SK-N-MC (cell line): ENCODE measurements at regions not wholly inside any gene's neighbourhood (a gene's known extent, or its start where the extent isn't known, plus 50 kb on each side); places are given as distances from the start of the nearest gene placed in this dataset.

ENCODE experiments used
- DNase-seq: peaks from one replicate; pipeline ENCODE4 v3.0.0-alpha.2; 2011; ENCODE audit warnings: low read depth, low spot score
- H3K27ac ChIP-seq: fragments of 200-600 bp; sonication (generic); 2 replicates; pipeline ENCODE4 v1.5.1; 2016; ENCODE audit warnings: mixed run types
- H3K36me3 ChIP-seq: fragments of 200-600 bp; sonication (generic); 2 replicates; pipeline ENCODE4 v1.6.1; 2017; ENCODE audit warnings: antibody characterized with exemption, low read length, mixed read lengths; ENCODE audit not compliant: insufficient read depth
- H3K4me3 ChIP-seq: fragments of 200-600 bp; sonication (generic); 2 replicates; pipeline ENCODE4 v1.5.1; 2016
- H3K9ac ChIP-seq: fragments of 200-600 bp; sonication (generic); 2 replicates; pipeline ENCODE4 v1.8.0; 2017; ENCODE audit warnings: mixed run types, mixed read lengths; ENCODE audit not compliant: insufficient read length
- H3K9me3 ChIP-seq: fragments of 200-600 bp; sonication (generic); 2 replicates; pipeline ENCODE4 v1.6.1; 2017; ENCODE audit warnings: low read depth, mild to moderate bottlenecking, antibody characterized with exemption, low read length, moderate library complexity, mixed read lengths
- EZH2 ChIP-seq: fragments of 200-600 bp; sonication (generic); IDR thresholded peaks from one replicate; pipeline ENCODE4 v1.6.1; 2017; ENCODE audit warnings: antibody characterized with exemption
- FOXP2 ChIP-seq: optimal IDR thresholded peaks from 2 replicates; pipeline ENCODE3; 2011; ENCODE audit warnings: mild to moderate bottlenecking, moderate library complexity; ENCODE audit not compliant: insufficient read depth; ENCODE audit errors: extremely low read length, control extremely low read depth
- POLR2AphosphoS5 ChIP-seq: IDR thresholded peaks from 2 replicates; pipeline ENCODE4 v1.6.1; 2012; ENCODE audit warnings: mild to moderate bottlenecking, low read depth, low read length, borderline replicate concordance

DNA sequence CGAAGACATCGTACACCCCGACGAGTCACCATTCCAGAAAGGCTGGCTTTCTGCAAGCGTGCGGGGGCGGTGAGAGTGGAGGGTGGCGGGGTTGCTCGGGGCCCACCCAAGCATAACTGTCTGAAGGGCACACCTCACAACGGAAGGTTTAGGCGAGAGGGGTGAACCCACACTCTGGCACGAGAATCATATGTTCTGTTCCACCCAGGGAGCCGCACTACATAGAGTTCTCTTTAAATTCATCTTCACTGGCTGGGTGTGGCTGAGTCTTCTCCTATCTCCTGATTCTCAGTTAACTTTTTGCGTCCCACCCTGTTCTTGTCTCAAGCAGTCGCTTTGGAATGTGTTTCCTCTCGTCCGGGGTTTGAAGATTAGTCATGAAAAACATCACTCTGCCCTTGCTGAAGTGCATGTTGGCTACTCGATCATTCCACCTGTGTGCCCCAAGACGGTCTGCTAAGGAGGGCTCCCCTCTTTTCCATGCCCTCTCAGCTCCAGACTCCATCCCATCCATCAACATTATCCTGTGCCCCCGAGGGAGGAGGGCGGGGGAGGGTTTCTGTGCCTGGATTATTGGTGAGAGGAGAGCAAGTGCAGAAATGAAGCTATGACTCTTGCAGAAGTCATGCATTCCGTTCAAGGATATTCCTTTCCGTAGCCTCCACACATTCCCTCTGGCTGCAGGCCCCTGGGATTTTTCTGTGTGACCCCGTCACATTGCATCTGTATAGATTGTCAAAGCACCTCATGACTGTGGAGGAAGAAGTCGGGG, 53.5 kb upstream of the CD34 start:
- Histone ChIP-seq H3K4me3 (peak overlapping the region; percentile 84), H3K9ac (no peak overlapping the region)

DNA sequence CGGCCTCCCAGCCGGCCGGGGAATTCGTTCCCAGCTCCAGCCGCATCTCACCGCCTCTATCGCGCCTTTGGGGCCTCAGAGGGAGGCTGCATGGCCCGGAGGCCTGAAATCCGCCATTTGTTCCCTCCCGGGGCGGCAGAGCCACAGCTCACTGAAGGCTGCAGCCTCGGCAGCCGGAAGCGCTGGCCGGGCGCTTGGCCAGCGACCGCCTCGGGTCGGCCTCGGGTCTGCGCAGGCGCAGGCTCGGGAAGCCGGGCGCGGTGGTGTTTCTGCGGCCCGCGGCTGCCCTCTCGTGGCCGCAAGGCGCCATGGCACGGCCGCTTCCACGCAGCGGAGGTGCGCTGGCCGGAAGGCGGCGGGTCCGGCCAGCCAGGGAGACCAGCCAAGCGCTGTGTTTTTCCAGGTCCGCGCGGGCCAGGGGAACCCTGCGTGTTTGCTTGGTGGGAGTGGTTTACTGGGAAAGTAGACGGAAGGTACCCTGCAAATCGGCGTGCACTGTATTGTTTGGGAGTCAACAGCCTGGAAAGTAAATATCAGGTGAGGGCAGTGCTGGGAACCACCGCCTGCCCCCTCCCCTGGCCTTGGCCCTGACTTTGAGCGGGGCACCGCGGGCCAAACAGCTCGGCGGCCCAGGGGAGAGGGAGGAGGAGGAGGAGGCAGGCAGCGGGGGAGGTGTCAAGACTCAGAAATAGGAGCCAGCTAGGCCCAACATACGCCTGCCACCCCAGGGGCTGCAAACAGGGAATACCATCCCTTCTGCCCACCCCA, 52.7 kb upstream of the CD34 start:
- DNase-seq = no peak
- H3K4me3 ChIP-seq = peak overlapping the region; percentile 84
- H3K36me3 ChIP-seq = no peaks in the 10 kb centered on the region
- H3K9me3 ChIP-seq = no peaks in the 10 kb centered on the region
- peak overlapping the region; percentile 69 for H3K9ac ChIP-seq
- H3K27ac ChIP-seq = no peak overlapping the region
- no peak for TF ChIP-seq EZH2
- TF ChIP-seq FOXP2 = no peak
- peak; percentile 74; the same call in 1 of the 2 replicates for TF ChIP-seq POLR2AphosphoS5

More for the DNA sequence above, 53.5 kb upstream of the CD34 start:
- Histone ChIP-seq H3K36me3 (no peaks in the 10 kb centered on the region), H3K27ac (no peak overlapping the region), H3K9me3 (no peaks in the 10 kb centered on the region)
- TF ChIP-seq EZH2 (no peak), FOXP2 (no peak), POLR2AphosphoS5 (no peak)
- no peak for DNase-seq

DNA sequence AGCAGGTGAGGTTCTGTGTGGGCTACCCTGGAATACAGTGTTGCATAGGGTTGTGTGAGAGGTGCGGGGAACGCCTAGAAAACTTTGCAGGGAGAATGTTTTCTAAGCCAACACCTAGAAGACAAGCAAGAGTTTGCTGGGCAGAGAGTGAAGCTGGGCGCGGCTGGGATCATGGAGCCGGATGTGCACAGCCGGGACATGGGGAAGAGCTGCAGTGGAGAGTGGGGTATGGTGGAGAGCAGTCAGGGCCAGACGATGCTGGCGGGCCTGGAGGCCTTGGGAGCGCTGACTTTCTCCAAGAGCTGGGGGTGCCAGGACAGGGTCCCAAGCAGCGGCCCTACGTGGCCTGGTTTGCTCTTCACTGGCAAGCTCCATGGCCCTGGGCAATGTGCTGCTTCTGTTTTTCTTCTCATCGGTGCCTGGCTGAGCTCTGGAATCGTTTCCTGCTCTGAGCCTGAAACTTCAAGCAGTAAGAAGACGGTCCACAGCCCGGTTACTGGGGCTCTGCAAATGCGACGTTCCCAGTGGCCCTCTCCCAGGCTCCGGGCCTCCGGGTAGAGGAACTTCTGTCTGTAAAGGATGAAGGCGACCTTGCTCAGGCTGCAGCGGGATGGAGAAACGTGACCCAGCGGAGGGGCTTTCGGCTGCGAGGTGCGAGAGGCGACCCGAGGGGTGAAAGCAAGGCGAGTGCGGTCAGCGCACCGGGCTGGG, 51.9 kb upstream of the CD34 start:
- no peaks in the 10 kb centered on the region for H3K9me3 ChIP-seq
- peak overlapping the region; percentile 84 for H3K4me3 ChIP-seq
- H3K36me3 ChIP-seq = no peaks in the 10 kb centered on the region
- peak overlapping the region; percentile 69 for H3K9ac ChIP-seq
- TF ChIP-seq POLR2AphosphoS5 = no peak
- no peak for TF ChIP-seq EZH2
- TF ChIP-seq FOXP2 = no peak
- no peak overlapping the region for H3K27ac ChIP-seq
- DNase-seq = no peak
